NCI-H526 (cell line): ENCODE measurements at regions not wholly inside any gene's neighbourhood (a gene's known extent, or its start where the extent isn't known, plus 50 kb on each side); places are given as distances from the start of the nearest gene placed in this dataset.
"Not testable (repeated sequence)": the region's sequence is repeated elsewhere in the genome, so short reads cannot be mapped to it uniquely, and the experiment has no call there.

Source experiments
- DNase-seq, 2 experiments: peaks; one replicate each; lab custom pipeline; 2025; lab: John Stamatoyannopoulos, UW

- not testable (repeated sequence) for DNase-seq
Observed at GRCh38 chr13:87336346-87336889, 334.8 kb upstream of the SLITRK5 start.

- no peak for DNase-seq
Observed at GRCh38 chr13:87344176-87344575, 327.0 kb upstream of the SLITRK5 start.

- no peak for DNase-seq
Observed at GRCh38 chr13:87355451-87355850, 315.7 kb upstream of the SLITRK5 start.

- no peak for DNase-seq
Observed at GRCh38 chr13:87356314-87356713, 314.9 kb upstream of the SLITRK5 start.

GRCh38 chr13:87358319-87358718 lies 312.9 kb upstream of the SLITRK5 start:
- peak in 1 of 2 experiments; percentile 52 for DNase-seq

GRCh38 chr13:87361216-87361615 lies 310.0 kb upstream of the SLITRK5 start:
- no peak for DNase-seq

- no peak for DNase-seq
Observed at GRCh38 chr13:87368639-87369038, 302.5 kb upstream of the SLITRK5 start.

- no peak for DNase-seq
Observed at GRCh38 chr13:87376081-87376480, 295.1 kb upstream of the SLITRK5 start.

GRCh38 chr13:87384099-87384498 lies 287.1 kb upstream of the SLITRK5 start:
- no peak for DNase-seq

GRCh38 chr13:87393358-87393757 lies 277.8 kb upstream of the SLITRK5 start:
- no peak for DNase-seq

GRCh38 chr13:87398047-87398446 lies 273.1 kb upstream of the SLITRK5 start:
- peak in 1 of 2 experiments; percentile 12 for DNase-seq

GRCh38 chr13:87403748-87404432 lies 267.3 kb upstream of the SLITRK5 start:
- DNase-seq: no peak

GRCh38 chr13:87426742-87427141 lies 244.4 kb upstream of the SLITRK5 start:
- DNase-seq: no peak

GRCh38 chr13:87444135-87444534 lies 227.0 kb upstream of the SLITRK5 start:
- DNase-seq: no peak

- no peak for DNase-seq
Observed at GRCh38 chr13:87452281-87452680, 218.9 kb upstream of the SLITRK5 start.

- DNase-seq: peak; percentile 78 to 82
Observed at GRCh38 chr13:87453244-87453643, 217.9 kb upstream of the SLITRK5 start.

- no peak for DNase-seq
Observed at GRCh38 chr13:87459419-87459818, 211.8 kb upstream of the SLITRK5 start.

GRCh38 chr13:87497426-87497825 lies 173.7 kb upstream of the SLITRK5 start:
- DNase-seq: no peak

GRCh38 chr13:87498681-87499080 lies 172.5 kb upstream of the SLITRK5 start:
- no peak for DNase-seq

- DNase-seq: no peak
Observed at GRCh38 chr13:87524775-87525174, 146.4 kb upstream of the SLITRK5 start.

GRCh38 chr13:87533776-87534175 lies 137.4 kb upstream of the SLITRK5 start:
- no peak for DNase-seq

GRCh38 chr13:87535911-87536310 lies 135.3 kb upstream of the SLITRK5 start:
- DNase-seq: no peak

- no peak for DNase-seq
Observed at GRCh38 chr13:87536499-87536898, 134.7 kb upstream of the SLITRK5 start.

GRCh38 chr13:87536899-87537298 lies 134.3 kb upstream of the SLITRK5 start:
- DNase-seq: no peak
